ENCODE measurements at regions not wholly inside any gene's neighbourhood (a gene's known extent, or its start where the extent isn't known, plus 50 kb on each side); places are given as distances from the start of the nearest gene placed in this dataset.

DNA sequence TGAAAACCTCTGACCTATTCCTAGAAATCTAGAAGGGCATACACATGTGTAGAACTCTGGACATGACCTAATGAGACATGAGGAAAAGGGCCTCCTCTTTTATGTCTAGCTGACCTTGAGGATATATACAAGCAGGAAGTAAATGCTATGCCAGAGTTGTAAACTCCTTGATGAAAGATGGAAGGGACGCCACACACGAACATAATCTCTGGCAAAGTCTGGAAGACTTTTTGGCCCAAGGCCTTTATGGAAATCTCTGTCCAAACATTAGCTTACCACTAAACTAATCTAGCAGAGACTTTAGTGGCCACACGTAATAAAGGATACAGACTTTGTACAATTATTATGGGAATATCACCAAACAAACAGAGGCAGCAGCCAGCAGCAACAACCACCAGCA is 138.1 kb upstream of the THSD7A start:
- TF ChIP-seq, protein P1, sequence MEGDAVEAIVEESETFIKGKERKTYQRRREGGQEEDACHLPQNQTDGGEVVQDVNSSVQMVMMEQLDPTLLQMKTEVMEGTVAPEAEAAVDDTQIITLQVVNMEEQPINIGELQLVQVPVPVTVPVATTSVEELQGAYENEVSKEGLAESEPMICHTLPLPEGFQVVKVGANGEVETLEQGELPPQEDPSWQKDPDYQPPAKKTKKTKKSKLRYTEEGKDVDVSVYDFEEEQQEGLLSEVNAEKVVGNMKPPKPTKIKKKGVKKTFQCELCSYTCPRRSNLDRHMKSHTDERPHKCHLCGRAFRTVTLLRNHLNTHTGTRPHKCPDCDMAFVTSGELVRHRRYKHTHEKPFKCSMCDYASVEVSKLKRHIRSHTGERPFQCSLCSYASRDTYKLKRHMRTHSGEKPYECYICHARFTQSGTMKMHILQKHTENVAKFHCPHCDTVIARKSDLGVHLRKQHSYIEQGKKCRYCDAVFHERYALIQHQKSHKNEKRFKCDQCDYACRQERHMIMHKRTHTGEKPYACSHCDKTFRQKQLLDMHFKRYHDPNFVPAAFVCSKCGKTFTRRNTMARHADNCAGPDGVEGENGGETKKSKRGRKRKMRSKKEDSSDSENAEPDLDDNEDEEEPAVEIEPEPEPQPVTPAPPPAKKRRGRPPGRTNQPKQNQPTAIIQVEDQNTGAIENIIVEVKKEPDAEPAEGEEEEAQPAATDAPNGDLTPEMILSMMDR (IDR thresholded peaks at IDR 0.05; ENCODE audit: borderline replicate concordance, extremely low read depth, low read length, poor library complexity, severe bottlenecking) = no peak
- no peak for TF ChIP-seq EZH2 (IDR thresholded peaks at IDR 0.05; ENCODE audit: borderline replicate concordance, low read depth, low read length, severe bottlenecking)
